ENCODE measurements at regions not wholly inside any gene's neighbourhood (a gene's known extent, or its start where the extent isn't known, plus 50 kb on each side); places are given as distances from the start of the nearest gene placed in this dataset.

GRCh38 chr17:73972901-73973300 lies 230.6 kb upstream of the RPL38 start:
- H3K4me3 Mint-ChIP-seq = no peak overlapping the region
- POLR2A ChIA-PET = no interaction called here
- H3K27me3 Mint-ChIP-seq (ENCODE audit: low read depth) = peaks cover 4% of the 10 kb centered on the region; the same call in 1 of the 2 replicates
- peaks cover 10% of the 10 kb centered on the region for H3K4me1 Mint-ChIP-seq
- CTCF ChIA-PET = interaction anchor here (1.6 kb wide), 1 partner anchor 326 kb away, joined by 4 read pairs; no protein-coding TSS in a partner anchor
- no peak for TF ChIP-seq JUN (CRISPR knock-in tag; IDR thresholded peaks at IDR 0.05)
- no peaks in the 10 kb centered on the region for H3K9me3 Mint-ChIP-seq
- DNase-seq (ENCODE audit: low spot score) = no peak
- no peak for ATAC-seq
- H3K36me3 Mint-ChIP-seq = no peaks in the 10 kb centered on the region
- H3K27ac Mint-ChIP-seq = no peak overlapping the region

- Mint-ChIP-seq H3K4me1 (peaks cover 14% of the 10 kb centered on the region), H3K36me3 (no peaks in the 10 kb centered on the region), H3K27me3 (ENCODE audit: low read depth) (peaks cover 4% of the 10 kb centered on the region; the same call in 1 of the 2 replicates), H3K27ac (peak overlapping the region; percentile 65), H3K4me3 (no peak overlapping the region), H3K9me3 (no peaks in the 10 kb centered on the region)
- ChIA-PET CTCF (interaction anchor here (1.2 to 1.7 kb wide), 3 partner anchors 21 to 327 kb away, joined by 4 to 7 read pairs (median 5); no protein-coding TSS in a partner anchor), POLR2A (no interaction called here)
- ATAC-seq = no peak
- no peak for TF ChIP-seq ZNF219 (CRISPR knock-in tag; IDR thresholded peaks at IDR 0.05; ENCODE audit: borderline replicate concordance)
- TF ChIP-seq E2F1 (CRISPR knock-in tag; IDR thresholded peaks at IDR 0.05) = no peak
- TF ChIP-seq ZNF416 (CRISPR knock-in tag; IDR thresholded peaks at IDR 0.05) = no peak
- TF ChIP-seq ATF1 (CRISPR knock-in tag; IDR thresholded peaks at IDR 0.05) = no peak
- TF ChIP-seq ATF6 (CRISPR knock-in tag; IDR thresholded peaks at IDR 0.05) = no peak
- TF ChIP-seq ZBTB21 (CRISPR knock-in tag; IDR thresholded peaks at IDR 0.05; ENCODE audit: borderline replicate concordance) = no peak
- no peak for TF ChIP-seq ZNF281 (CRISPR knock-in tag; IDR thresholded peaks at IDR 0.05)
- TF ChIP-seq USF1 (CRISPR knock-in tag; IDR thresholded peaks at IDR 0.05) = no peak
- no peak for TF ChIP-seq EMX1 (CRISPR knock-in tag; IDR thresholded peaks at IDR 0.05)
- TF ChIP-seq KAT7 (CRISPR knock-in tag; IDR thresholded peaks at IDR 0.05; ENCODE audit: borderline replicate concordance) = no peak
- TF ChIP-seq PREB (CRISPR knock-in tag; IDR thresholded peaks at IDR 0.05; ENCODE audit: borderline replicate concordance) = no peak
- no peak for TF ChIP-seq E2F5 (CRISPR knock-in tag; IDR thresholded peaks at IDR 0.05)
- TF ChIP-seq IRF2 (CRISPR knock-in tag; IDR thresholded peaks at IDR 0.05; ENCODE audit: borderline replicate concordance, low read depth) = no peak
- no peak for TF ChIP-seq NR2C2 (CRISPR knock-in tag; IDR thresholded peaks at IDR 0.05)
- no peak for TF ChIP-seq NFYB (CRISPR knock-in tag; conservative IDR thresholded peaks at IDR 0.05; ENCODE audit: low read depth)
- TF ChIP-seq HMGA2 (CRISPR knock-in tag; IDR thresholded peaks at IDR 0.05) = no peak
- TF ChIP-seq PRDM15 (CRISPR knock-in tag; IDR thresholded peaks at IDR 0.05) = no peak
- no peak for TF ChIP-seq CREM (CRISPR knock-in tag; IDR thresholded peaks at IDR 0.05)
- TF ChIP-seq ESRRA (CRISPR knock-in tag; IDR thresholded peaks at IDR 0.05; ENCODE audit: borderline replicate concordance) = no peak
- DNase-seq (ENCODE audit: low spot score) = no peak
These were observed 229.7 kb upstream of the RPL38 start for GRCh38 chr17:73973586-73974409.
